Hepatic stellate cell (primary cell): ENCODE measurements at regions not wholly inside any gene's neighbourhood (a gene's known extent, or its start where the extent isn't known, plus 50 kb on each side); places are given as distances from the start of the nearest gene placed in this dataset.
"Not testable (repeated sequence)": the region's sequence is repeated elsewhere in the genome, so short reads cannot be mapped to it uniquely, and the experiment has no call there.

ENCODE experiments used
- DNase-seq: peaks from one replicate; pipeline ENCODE4 v3.0.0; 2011; ENCODE audit warnings: low spot score

DNA sequence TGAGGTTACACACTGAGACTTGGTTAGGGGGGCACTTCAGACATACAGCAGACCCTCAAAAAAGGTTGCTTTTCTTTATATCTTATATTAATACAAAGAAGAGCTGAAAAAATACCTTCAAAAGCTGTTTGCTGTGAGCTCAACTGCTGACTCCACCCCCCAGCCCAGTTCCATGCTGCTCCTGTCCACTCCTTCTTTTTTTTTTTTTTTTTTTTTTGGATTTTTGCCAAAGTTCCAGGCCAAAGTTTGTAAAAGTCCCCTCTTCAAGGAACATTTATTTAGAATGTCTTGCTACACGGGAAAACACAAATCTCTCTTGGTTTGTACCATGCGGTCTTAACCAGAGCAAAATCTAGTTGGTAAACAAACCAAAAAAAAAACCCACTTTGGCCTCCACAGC is 85.3 kb upstream of the AKAP12 start:
- peak; percentile 38 for DNase-seq

DNA sequence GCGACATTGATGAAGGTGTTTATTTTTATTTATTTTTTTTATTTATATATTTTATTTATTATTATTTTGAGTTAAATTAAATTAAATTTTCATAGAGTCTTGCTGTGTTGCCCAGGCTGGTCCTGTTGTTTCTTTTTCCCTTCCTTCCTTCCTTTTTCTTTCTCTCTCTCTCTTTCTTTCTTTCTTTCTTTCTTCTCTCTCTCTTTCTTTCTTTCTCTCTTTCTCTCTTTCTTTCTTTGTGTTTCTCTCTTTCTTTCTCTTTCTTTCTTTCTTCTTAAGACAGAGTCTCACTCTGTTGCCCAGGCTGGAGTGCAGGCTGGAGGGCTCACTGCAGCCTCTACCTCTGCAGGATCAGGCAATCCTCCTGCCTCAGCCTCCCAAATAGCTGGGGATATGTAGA is 84.7 kb upstream of the AKAP12 start:
- DNase-seq, result no peak

- no peak for DNase-seq
These were observed 78.6 kb upstream of the AKAP12 start for GRCh38 chr6:151160929-151161757.

GRCh38 chr6:151164383-151164782 is 75.4 kb upstream of the AKAP12 start:
- no peak for DNase-seq

DNA sequence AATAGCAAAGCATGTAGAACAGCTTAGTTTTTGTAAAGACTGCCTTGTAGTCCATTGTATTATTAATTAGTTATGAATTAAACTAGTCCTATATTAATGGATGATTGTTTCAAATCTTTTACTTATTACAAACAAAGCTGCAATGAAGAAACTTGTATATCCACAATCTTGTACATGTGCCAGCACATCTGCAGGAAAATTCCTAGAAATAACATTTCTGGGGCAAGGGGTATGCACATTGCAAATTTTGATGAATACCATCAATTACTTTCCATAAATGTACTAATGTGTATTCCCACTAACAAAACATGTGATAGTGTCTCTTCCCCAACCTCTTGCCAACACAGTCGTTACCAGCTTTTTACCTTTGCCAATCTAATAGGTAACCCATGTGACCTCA is 73.6 kb upstream of the AKAP12 start:
- DNase-seq, result no peak

- no peak for DNase-seq
These were observed 72.7 kb upstream of the AKAP12 start for GRCh38 chr6:151167034-151167433.

DNA sequence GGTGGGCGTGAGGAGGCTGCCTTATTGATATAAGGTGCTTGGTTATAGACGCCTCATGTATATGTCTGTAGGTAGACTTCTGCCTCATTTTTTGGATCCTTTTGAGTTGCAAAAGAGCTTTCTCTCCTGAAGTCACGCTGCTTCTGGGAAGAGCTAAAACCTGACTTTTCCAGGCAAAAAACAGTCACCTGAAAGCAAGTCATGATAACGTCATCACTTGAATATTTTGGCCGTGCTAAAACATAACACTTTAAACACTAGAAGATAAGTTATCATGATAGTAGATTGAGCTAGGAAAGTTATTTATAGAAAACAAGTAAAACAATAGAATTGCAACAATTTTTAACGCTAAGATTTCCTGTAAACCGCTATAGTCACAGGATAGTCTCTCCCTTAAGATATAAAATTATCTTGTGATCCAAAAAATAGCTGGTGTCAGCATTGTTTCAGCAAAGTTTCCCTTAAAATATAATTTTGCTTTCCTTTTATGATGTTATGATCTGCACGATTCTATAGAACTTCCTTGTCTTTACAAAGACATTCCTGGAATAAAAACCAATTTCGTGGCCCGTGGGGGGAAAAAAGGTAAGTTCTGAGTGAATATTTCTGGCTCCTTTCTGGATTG is 69.0 kb upstream of the AKAP12 start:
- DNase-seq, result no peak

- DNase-seq, result no peak
These were observed 67.0 kb upstream of the AKAP12 start for GRCh38 chr6:151172751-151173150.

- DNase-seq, result no peak
These were observed 63.9 kb upstream of the AKAP12 start for GRCh38 chr6:151175662-151176445.

- no peak for DNase-seq
These were observed 62.6 kb upstream of the AKAP12 start for GRCh38 chr6:151176911-151177770.

DNA sequence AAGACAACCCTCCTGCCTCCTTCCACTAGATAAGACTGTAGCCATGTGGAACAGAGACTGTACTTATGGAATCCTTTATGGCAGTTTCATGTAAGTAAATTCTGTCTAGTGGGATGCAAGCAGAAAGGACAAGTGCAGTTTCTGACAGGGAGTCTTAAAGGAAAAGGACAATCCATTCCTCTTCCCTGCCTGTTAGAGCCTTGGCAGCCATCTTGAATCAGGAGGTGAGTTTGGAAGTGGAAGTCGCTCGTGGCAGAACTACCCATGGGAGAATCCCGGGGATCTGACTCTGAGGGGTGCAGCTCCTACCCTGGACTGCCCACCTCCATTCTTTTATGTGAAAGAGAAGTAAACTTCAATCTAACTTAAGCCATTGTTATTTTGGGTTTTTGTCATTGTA is 61.4 kb upstream of the AKAP12 start:
- no peak for DNase-seq

- no peak for DNase-seq
These were observed 60.4 kb upstream of the AKAP12 start for GRCh38 chr6:151179321-151179720.

GRCh38 chr6:151180330-151181048 is 59.3 kb upstream of the AKAP12 start:
- DNase-seq, result no peak

DNA sequence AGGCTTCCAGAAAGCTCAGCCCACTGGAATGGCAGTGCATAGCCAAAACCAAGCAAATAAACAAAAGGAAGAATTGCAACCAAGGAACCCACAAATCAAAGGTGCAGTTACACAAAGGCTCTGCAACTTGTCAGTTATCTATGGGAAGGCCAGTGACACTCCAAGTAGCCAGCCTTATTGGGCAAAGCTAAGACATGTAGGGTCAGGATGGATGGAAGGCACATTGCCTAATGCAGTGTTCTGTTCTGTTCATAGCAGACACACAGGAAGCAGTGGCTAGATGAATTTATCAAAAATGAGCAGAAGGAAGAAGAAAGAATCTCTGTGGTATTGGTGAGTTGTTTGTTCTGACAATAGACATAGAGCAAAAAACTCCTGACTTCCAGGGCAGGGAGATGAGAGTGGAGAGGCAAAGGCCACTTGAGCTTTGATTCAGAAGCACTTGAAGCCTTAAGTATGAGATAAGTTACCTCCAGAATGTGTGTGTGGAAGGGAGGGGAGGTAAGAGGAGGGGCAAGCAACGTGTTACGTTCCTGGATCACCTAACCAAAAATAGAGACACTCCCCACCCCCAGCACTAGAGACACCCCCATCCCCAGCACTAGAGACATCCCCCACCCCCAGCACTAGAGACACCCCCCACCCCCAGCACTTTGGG is 57.9 kb upstream of the AKAP12 start:
- DNase-seq, result no peak

DNA sequence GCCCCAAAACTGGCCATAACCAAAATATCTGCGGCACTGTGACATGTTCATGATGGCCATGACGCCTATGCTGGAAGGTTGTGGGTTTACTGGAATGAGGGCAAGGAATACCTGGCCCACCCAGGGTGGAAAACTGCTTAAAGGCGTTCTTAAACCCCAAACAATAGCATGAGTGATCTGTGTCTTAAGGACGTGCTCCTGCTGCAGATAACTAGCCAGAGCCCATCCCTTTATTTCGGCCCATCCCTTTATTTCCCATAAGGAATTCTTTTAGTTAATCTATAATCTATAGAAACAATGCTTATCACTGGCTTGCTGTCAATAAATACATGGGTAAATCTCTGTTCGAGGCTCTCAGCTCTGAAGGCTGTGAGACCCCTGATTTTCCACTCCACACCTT is 56.8 kb upstream of the AKAP12 start:
- DNase-seq, result not testable (repeated sequence)

GRCh38 chr6:151185148-151185547 is 54.6 kb upstream of the AKAP12 start:
- no peak for DNase-seq

GRCh38 chr6:151186306-151186705 is 53.5 kb upstream of the AKAP12 start:
- no peak for DNase-seq

DNA sequence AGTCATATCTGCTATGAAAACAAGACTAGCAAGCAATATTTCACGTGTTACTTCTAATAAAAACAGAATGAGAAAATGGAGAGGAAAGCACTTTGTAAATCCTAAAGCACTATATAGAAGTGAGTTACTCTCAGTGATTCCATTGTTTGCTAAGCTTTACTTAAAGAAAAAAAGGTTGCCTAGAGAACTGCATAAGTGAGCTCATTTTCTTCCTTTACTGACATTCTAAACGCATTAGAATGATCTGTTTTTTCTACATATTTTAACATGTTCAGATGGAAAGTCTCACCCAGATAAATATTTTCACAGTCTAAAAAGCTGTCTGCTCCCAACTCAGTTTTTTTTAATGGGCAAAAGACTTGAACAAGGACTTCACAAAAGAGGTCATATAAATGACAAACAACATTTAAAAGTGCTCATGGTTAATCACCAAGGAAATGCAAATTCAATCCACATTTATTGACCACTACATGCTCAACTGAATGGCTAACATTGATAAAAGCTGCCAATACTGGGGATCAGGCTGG is 52.9 kb upstream of the AKAP12 start:
- no peak for DNase-seq
